HepG2 (cell line): ENCODE measurements at regions not wholly inside any gene's neighbourhood (a gene's known extent, or its start where the extent isn't known, plus 50 kb on each side); places are given as distances from the start of the nearest gene placed in this dataset.
"Not testable (repeated sequence)": the region's sequence is repeated elsewhere in the genome, so short reads cannot be mapped to it uniquely, and the experiment has no call there.

Experiments
- ATAC-seq: fragments of 200-7000 bp; cut with Tn5 transposase; 3 replicates; pipeline ENCODE4 v1.9.1; 2020; ENCODE audit warnings: mild to moderate bottlenecking, moderate library complexity
- BruUV-seq: library from RNA; stranded (reverse); fragments of 400-500 nt; replicated peaks from 2 replicates; lab custom pipeline; 2021; lab: Mats Ljungman, UMichigan
- CTCF ChIA-PET: fragments of 300-600 bp; formaldehyde crosslinking; extraction: SDS; loops from one replicate; lab custom pipeline; 2021; ENCODE audit warnings: low total read pairs, inconsistent platforms, low intra/inter-chr PET ratio; lab: Yijun Ruan, JAX
- POLR2A ChIA-PET: fragments of 350-600 bp; sonication (Branson Sonifier 250); formaldehyde crosslinking; loops from one replicate; lab custom pipeline; 2020; ENCODE audit warnings: antibody characterized with exemption, inconsistent platforms; lab: Yijun Ruan, JAX
- DNase-seq: peaks from one replicate; pipeline ENCODE4 v3.0.0-alpha.2; 2015; ENCODE audit warnings: low spot score
- FAIRE-seq: peaks from 3 replicates; lab custom pipeline; 2011; peaks lifted over from hg19 to GRCh38; lab: Jason Lieb, UNC
- H2AFZ ChIP-seq: one replicate; pipeline ENCODE4 v1.6.1; 2011; ENCODE audit warnings: low read length, inconsistent platforms
- H3K27ac ChIP-seq: fragments of 300-600 bp; 3 replicates; pipeline ENCODE4 v1.8.0; 2011; ENCODE audit warnings: mixed run types, mild to moderate bottlenecking, mixed read lengths, low read length, inconsistent platforms; ENCODE audit not compliant: insufficient read depth; ENCODE audit errors: extremely low read length
- H3K27me3 ChIP-seq, 2 experiments: fragments of 200-600 bp in 1 of 2; 2 replicates in 1 of 2; 3 replicates in 1 of 2; pipeline versions ENCODE4 v1.6.0 to v1.8.0; 2011; ENCODE audit warnings: low read length in 2 of 2, mild to moderate bottlenecking in 2 of 2, moderate library complexity in 2 of 2, inconsistent platforms in 1 of 2; ENCODE audit not compliant: insufficient read depth in 2 of 2, control insufficient read depth in 1 of 2
- H3K36me3 ChIP-seq, 2 experiments: fragments of 200-600 bp in 1 of 2; replicated peaks in 1 of 2; 2 replicates in 1 of 2; 3 replicates in 1 of 2; pipeline versions ENCODE4 v1.5.1 to v1.8.0; 2011; ENCODE audit warnings: low read length in 2 of 2, inconsistent platforms in 1 of 2; ENCODE audit not compliant: insufficient read depth in 2 of 2, control insufficient read depth in 1 of 2
- H3K4me1 ChIP-seq: 2 replicates; pipeline ENCODE4 v1.5.1; 2012; ENCODE audit warnings: low read length, inconsistent platforms; ENCODE audit not compliant: insufficient read depth
- H3K4me2 ChIP-seq: 2 replicates; pipeline ENCODE4 v1.6.0; 2011; ENCODE audit warnings: low read depth, low read length, inconsistent platforms
- H3K4me3 ChIP-seq, 3 experiments: fragments of 200-600 bp in 1 of 3; sonication (generic), shearing (Covaris generic) in 1 of 3; replicated peaks in 1 of 3; 2 replicates each; pipeline ENCODE4 v1.5.1; 2011 to 2016; ENCODE audit warnings: low read length in 3 of 3, inconsistent platforms in 2 of 3, low read depth in 2 of 3, mild to moderate bottlenecking in 2 of 3, control low read depth in 1 of 3, mixed read lengths in 1 of 3; ENCODE audit not compliant: insufficient read depth in 1 of 3
- H3K79me2 ChIP-seq: one replicate; pipeline ENCODE4 v1.6.1; 2011; ENCODE audit warnings: low read length, inconsistent platforms; ENCODE audit not compliant: insufficient read depth
- H3K9ac ChIP-seq: 2 replicates; pipeline ENCODE4 v1.6.0; 2011; ENCODE audit warnings: mild to moderate bottlenecking, low read depth, low read length, inconsistent platforms; ENCODE audit not compliant: insufficient read depth
- H3K9me3 ChIP-seq: 2 replicates; pipeline ENCODE4 v1.5.1; 2012; ENCODE audit warnings: mild to moderate bottlenecking, low read length
- H4K20me1 ChIP-seq: 2 replicates; pipeline ENCODE4 v1.6.0; 2011; ENCODE audit warnings: inconsistent platforms, mild to moderate bottlenecking, low read length, moderate library complexity; ENCODE audit not compliant: insufficient read depth
- ARHGAP35 ChIP-seq: sonication (generic); formaldehyde crosslinking; IDR thresholded peaks from 2 replicates; pipeline ENCODE4 v1.9.0; 2022; ENCODE audit warnings: mild to moderate bottlenecking, inconsistent platforms, moderate library complexity, missing genetic modification reagents, borderline replicate concordance
- CCDC6 ChIP-seq: sonication (generic); formaldehyde crosslinking; IDR thresholded peaks from 2 replicates; pipeline ENCODE4 v1.8.1; 2022; ENCODE audit warnings: mild to moderate bottlenecking, missing genetic modification reagents, moderate library complexity
- CREM ChIP-seq, 2 experiments: sonication (generic) in 1 of 2; formaldehyde crosslinking in 1 of 2; IDR thresholded peaks; 2 replicates each; pipeline versions ENCODE4 v1.4.0 to v1.6.1; 2016 to 2020; ENCODE audit warnings: antibody characterized with exemption in 1 of 2, mild to moderate bottlenecking in 1 of 2, missing genetic modification reagents in 1 of 2
- IKZF1 ChIP-seq: fragments of 450-650 bp; IDR thresholded peaks from 2 replicates; pipeline ENCODE4 v1.7.1; 2016
- KAT2B ChIP-seq: fragments of 150-350 bp; IDR thresholded peaks from 2 replicates; pipeline ENCODE4 v1.6.1; 2014; ENCODE audit warnings: low read depth, low read length, borderline replicate concordance
- LCORL ChIP-seq, 2 experiments: fragments of 450-650 bp in 1 of 2; sonication (generic) in 1 of 2; formaldehyde crosslinking in 1 of 2; IDR thresholded peaks; 2 replicates each; pipeline versions ENCODE4 v1.5.0 to v1.6.1; 2017 to 2020; ENCODE audit warnings: antibody characterized with exemption in 1 of 2, missing genetic modification reagents in 1 of 2
- LRRFIP1 ChIP-seq: sonication (generic); formaldehyde crosslinking; conservative IDR thresholded peaks from 2 replicates; pipeline ENCODE4 v1.4.0; 2020; ENCODE audit warnings: missing genetic modification reagents
- PHF20 ChIP-seq: sonication (generic); formaldehyde crosslinking; IDR thresholded peaks from 2 replicates; pipeline ENCODE4 v1.5.0; 2020; ENCODE audit warnings: mild to moderate bottlenecking, missing genetic modification reagents
- RAD21 ChIP-seq: fragments of 450-650 bp; formaldehyde crosslinking; IDR thresholded peaks from 2 replicates; pipeline ENCODE4 v1.5.0; 2020; ENCODE audit warnings: mild to moderate bottlenecking
- SMAD3 ChIP-seq: sonication (generic); formaldehyde crosslinking; IDR thresholded peaks from 2 replicates; pipeline ENCODE4 v1.4.0; 2020; ENCODE audit warnings: missing genetic modification reagents
- SMARCC2 ChIP-seq: fragments of 450-650 bp; IDR thresholded peaks from 2 replicates; pipeline ENCODE4 v1.6.1; 2017; ENCODE audit warnings: antibody characterized with exemption, mild to moderate bottlenecking
- TBX2 ChIP-seq: sonication (generic); formaldehyde crosslinking; IDR thresholded peaks from 2 replicates; pipeline ENCODE4 v1.5.0; 2020; ENCODE audit warnings: missing genetic modification reagents, mild to moderate bottlenecking, borderline replicate concordance
- TMF1 ChIP-seq: sonication (generic); formaldehyde crosslinking; IDR thresholded peaks from 2 replicates; pipeline ENCODE4 v1.8.1; 2022; ENCODE audit warnings: low read depth, missing genetic modification reagents
- ZNF512 ChIP-seq: sonication (generic); formaldehyde crosslinking; IDR thresholded peaks from 2 replicates; pipeline ENCODE4 v1.4.0; 2020; ENCODE audit warnings: mild to moderate bottlenecking, missing genetic modification reagents
- WGBS: methylation state at CpG from one replicate; pipeline ENCODE4 v1.1.6; 2017; ENCODE audit warnings: low lambda C conversion rate; 5-methylcytosine and 5-hydroxymethylcytosine counted together
- in situ Hi-C: cut with HindIII; loops from 2 replicates; pipeline ENCODE4 v1.10.0; 2017; ENCODE audit warnings: low pct_unique_long_range_greater_than_20kb; ENCODE audit not compliant: extremely low pct_ligation_motif_present
- intact Hi-C: fragments of 100-400 bp; cut with micrococcal nuclease; formaldehyde crosslinking; loops from one replicate; pipeline ENCODE4 v1.10.0; 2022; ENCODE audit not compliant: unreplicated experiment

GRCh38 chr6:19399406-19399805 is 437.8 kb upstream of the ID4 start:
- 36% methylated on average over 7 of the region's 7 CpGs for WGBS
- Histone ChIP-seq H2AFZ (no peak overlapping the region), H3K4me3 (no peak overlapping the region), H3K9me3 (peaks cover 78% of the 10 kb centered on the region), H3K9ac (no peak overlapping the region), H3K27me3 (no peaks in the 10 kb centered on the region), H3K36me3 (no peaks in the 10 kb centered on the region), H3K27ac (no peak overlapping the region), H3K4me2 (no peak overlapping the region), H4K20me1 (no peaks in the 10 kb centered on the region), H3K4me1 (no peaks in the 10 kb centered on the region), H3K79me2 (no peaks in the 10 kb centered on the region)
- intact Hi-C loops = no loop called here
- POLR2A ChIA-PET = no interaction called here
- BruUV-seq = no TSS peak
- FAIRE-seq (no peak), ATAC-seq (no peak), DNase-seq (no peak)
- CTCF ChIA-PET = no interaction called here
- in situ Hi-C loops = no loop called here
- TF ChIP-seq ZNF512 (CRISPR knock-in tag) (no peak), TMF1 (CRISPR knock-in tag) (no peak), SMAD3 (no peak), RAD21 (no peak), LCORL (IDR thresholded peaks at IDR 0.05) (no peak), LCORL (CRISPR knock-in tag; IDR thresholded peaks at IDR 0.05) (no peak), IKZF1 (no peak), ARHGAP35 (CRISPR knock-in tag) (no peak), CCDC6 (no peak), CREM (IDR thresholded peaks at IDR 0.05) (no peak), CREM (CRISPR knock-in tag; IDR thresholded peaks at IDR 0.05) (no peak), KAT2B (no peak), SMARCC2 (no peak), LRRFIP1 (no peak), PHF20 (CRISPR knock-in tag) (no peak), TBX2 (CRISPR knock-in tag) (no peak)

- CTCF ChIA-PET, H3K9ac ChIP-seq, BruUV-seq, H3K4me1 ChIP-seq, DNase-seq, FAIRE-seq, in situ Hi-C loops, H3K79me2 ChIP-seq, H3K36me3 ChIP-seq, ATAC-seq, intact Hi-C loops, H3K4me2 ChIP-seq, H3K4me3 ChIP-seq, H3K27ac ChIP-seq, H4K20me1 ChIP-seq, H2AFZ ChIP-seq, H3K27me3 ChIP-seq, POLR2A ChIA-PET: not testable (repeated sequence)
- 23% methylated on average over 3 of the region's 3 CpGs for WGBS
- peaks cover 75% of the 10 kb centered on the region for H3K9me3 ChIP-seq
Measured at GRCh38 chr6:19404884-19405283, 432.3 kb upstream of the ID4 start.
